Suprapubic skin (tissue), 4 donors: ENCODE measurements at regions not wholly inside any gene's neighbourhood (a gene's known extent, or its start where the extent isn't known, plus 50 kb on each side); places are given as distances from the start of the nearest gene placed in this dataset.

Source experiments
- DNase-seq, 2 donors: peaks; one replicate each; pipeline ENCODE4 v3.0.0-alpha.2; 2019; ENCODE audit warnings: low spot score in 2 of 2
- H3K27ac ChIP-seq: fragments of 200-600 bp; sonication (generic); one replicate; pipeline ENCODE4 v1.5.1; 2019
- H3K27me3 ChIP-seq: fragments of 200-600 bp; sonication (generic); one replicate; pipeline ENCODE4 v1.5.1; 2019
- H3K36me3 ChIP-seq: fragments of 200-600 bp; sonication (generic); one replicate; pipeline ENCODE4 v1.5.1; 2019
- H3K4me1 ChIP-seq: fragments of 200-600 bp; sonication (generic); one replicate; pipeline ENCODE4 v1.5.1; 2019
- H3K4me3 ChIP-seq: fragments of 200-600 bp; sonication (generic); one replicate; pipeline ENCODE4 v1.5.1; 2019; ENCODE audit warnings: mild to moderate bottlenecking
- H3K9me3 ChIP-seq: fragments of 200-600 bp; sonication (generic); one replicate; pipeline ENCODE4 v1.5.1; 2019
- EP300 ChIP-seq: sonication (generic); formaldehyde crosslinking; IDR thresholded peaks from one replicate; pipeline ENCODE4 v1.6.1; 2017; ENCODE audit warnings: antibody characterized with exemption
- POLR2A ChIP-seq, 2 donors: fragments of 450-650 bp; IDR thresholded peaks; one replicate each; pipeline ENCODE4 v1.6.1; 2017; ENCODE audit warnings: antibody characterized with exemption in 2 of 2, mild to moderate bottlenecking in 2 of 2, moderate library complexity in 2 of 2
- POLR2AphosphoS5 ChIP-seq, 3 donors: sonication (generic); formaldehyde crosslinking; IDR thresholded peaks; one replicate each; pipeline ENCODE4 v1.6.1; 2017; ENCODE audit warnings: antibody characterized with exemption in 3 of 3
- WGBS: methylation state at CpG from one replicate; pipeline ENCODE4 v1.1.5; 2018; 5-methylcytosine and 5-hydroxymethylcytosine counted together
- TF ChIP-seq, protein P1 (sequence below), 2 donors: fragments of 200-600 bp in 1 of 2; fragments of 450-650 bp in 1 of 2; sonication (generic) in 1 of 2; IDR thresholded peaks; one replicate each; pipeline ENCODE4 v1.5.1; 2016 to 2019; ENCODE audit warnings: antibody characterized with exemption in 2 of 2, mild to moderate bottlenecking in 1 of 2, moderate library complexity in 1 of 2

- TF ChIP-seq POLR2A (IDR thresholded peaks at IDR 0.05) (no peak), EP300 (no peak), POLR2AphosphoS5 (IDR thresholded peaks at IDR 0.05) (no peak)
- TF ChIP-seq, protein P1, sequence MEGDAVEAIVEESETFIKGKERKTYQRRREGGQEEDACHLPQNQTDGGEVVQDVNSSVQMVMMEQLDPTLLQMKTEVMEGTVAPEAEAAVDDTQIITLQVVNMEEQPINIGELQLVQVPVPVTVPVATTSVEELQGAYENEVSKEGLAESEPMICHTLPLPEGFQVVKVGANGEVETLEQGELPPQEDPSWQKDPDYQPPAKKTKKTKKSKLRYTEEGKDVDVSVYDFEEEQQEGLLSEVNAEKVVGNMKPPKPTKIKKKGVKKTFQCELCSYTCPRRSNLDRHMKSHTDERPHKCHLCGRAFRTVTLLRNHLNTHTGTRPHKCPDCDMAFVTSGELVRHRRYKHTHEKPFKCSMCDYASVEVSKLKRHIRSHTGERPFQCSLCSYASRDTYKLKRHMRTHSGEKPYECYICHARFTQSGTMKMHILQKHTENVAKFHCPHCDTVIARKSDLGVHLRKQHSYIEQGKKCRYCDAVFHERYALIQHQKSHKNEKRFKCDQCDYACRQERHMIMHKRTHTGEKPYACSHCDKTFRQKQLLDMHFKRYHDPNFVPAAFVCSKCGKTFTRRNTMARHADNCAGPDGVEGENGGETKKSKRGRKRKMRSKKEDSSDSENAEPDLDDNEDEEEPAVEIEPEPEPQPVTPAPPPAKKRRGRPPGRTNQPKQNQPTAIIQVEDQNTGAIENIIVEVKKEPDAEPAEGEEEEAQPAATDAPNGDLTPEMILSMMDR (IDR thresholded peaks at IDR 0.05), result no peak
- H3K27ac ChIP-seq, result no peak overlapping the region
- no peaks in the 10 kb centered on the region for H3K9me3 ChIP-seq
- H3K4me3 ChIP-seq, result no peak overlapping the region
- WGBS, result 86% methylated on average over 3 of the region's 3 CpGs
- no peak for DNase-seq
- H3K36me3 ChIP-seq, result no peaks in the 10 kb centered on the region
- H3K4me1 ChIP-seq, result peaks cover 12% of the 10 kb centered on the region
- no peaks in the 10 kb centered on the region for H3K27me3 ChIP-seq
Measured at GRCh38 chr2:48043746-48044145, 137.4 kb upstream of the FBXO11 start.

GRCh38 chr2:48045613-48046012 is 139.3 kb upstream of the FBXO11 start:
- no peak for DNase-seq
- no peaks in the 10 kb centered on the region for H3K27me3 ChIP-seq
- H3K4me1 ChIP-seq, result peaks cover 17% of the 10 kb centered on the region
- no peak overlapping the region for H3K27ac ChIP-seq
- TF ChIP-seq POLR2AphosphoS5 (IDR thresholded peaks at IDR 0.05) (no peak), POLR2A (IDR thresholded peaks at IDR 0.05) (no peak), EP300 (no peak)
- TF ChIP-seq, protein P1 (IDR thresholded peaks at IDR 0.05), result no peak
- WGBS, result 92% methylated on average over 1 of the region's 1 CpG
- H3K4me3 ChIP-seq, result no peak overlapping the region
- no peaks in the 10 kb centered on the region for H3K9me3 ChIP-seq
- H3K36me3 ChIP-seq, result no peaks in the 10 kb centered on the region

- 79% methylated on average over 3 of the region's 3 CpGs for WGBS
- Histone ChIP-seq H3K4me3 (no peak overlapping the region), H3K9me3 (no peaks in the 10 kb centered on the region), H3K27ac (no peak overlapping the region), H3K4me1 (peaks cover 17% of the 10 kb centered on the region), H3K36me3 (no peaks in the 10 kb centered on the region), H3K27me3 (no peaks in the 10 kb centered on the region)
- TF ChIP-seq EP300 (no peak), POLR2AphosphoS5 (IDR thresholded peaks at IDR 0.05) (no peak), POLR2A (IDR thresholded peaks at IDR 0.05) (no peak)
- TF ChIP-seq, protein P1 (IDR thresholded peaks at IDR 0.05), result no peak
- DNase-seq, result no peak
Measured at GRCh38 chr2:48048476-48049171, 142.3 kb upstream of the FBXO11 start.

DNA sequence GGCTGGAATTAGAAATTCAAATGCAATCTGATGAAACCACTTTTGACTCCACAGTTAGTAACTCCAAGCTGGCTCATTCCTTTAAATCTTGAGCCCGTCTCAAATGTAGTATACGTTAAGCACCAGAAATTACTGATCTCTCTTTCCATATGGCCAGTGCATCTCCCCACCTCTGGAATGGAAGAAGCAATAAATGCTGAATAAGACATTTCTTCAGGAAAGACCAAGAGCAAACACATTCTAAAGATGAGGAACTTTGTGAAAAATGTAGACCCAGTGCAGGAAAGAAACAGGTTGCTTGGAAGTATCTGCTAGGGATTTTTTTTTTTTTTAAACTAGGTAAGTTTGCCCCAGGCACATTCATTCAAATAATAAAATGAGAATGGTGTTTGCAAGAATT is 143.1 kb upstream of the FBXO11 start:
- peaks cover 17% of the 10 kb centered on the region for H3K4me1 ChIP-seq
- H3K27me3 ChIP-seq, result no peaks in the 10 kb centered on the region
- H3K9me3 ChIP-seq, result no peaks in the 10 kb centered on the region
- H3K36me3 ChIP-seq, result no peaks in the 10 kb centered on the region
- no peak overlapping the region for H3K27ac ChIP-seq
- WGBS, result 88% methylated on average over 2 of the region's 2 CpGs
- DNase-seq, result no peak
- no peak overlapping the region for H3K4me3 ChIP-seq
- TF ChIP-seq EP300 (no peak), POLR2A (IDR thresholded peaks at IDR 0.05) (no peak), POLR2AphosphoS5 (IDR thresholded peaks at IDR 0.05) (no peak)
- TF ChIP-seq, protein P1 (IDR thresholded peaks at IDR 0.05), result no peak

GRCh38 chr2:48050711-48051110 is 144.4 kb upstream of the FBXO11 start:
- TF ChIP-seq EP300, result no peak
- TF ChIP-seq POLR2AphosphoS5 (IDR thresholded peaks at IDR 0.05), result no peak
- no peak for TF ChIP-seq POLR2A (IDR thresholded peaks at IDR 0.05)
- TF ChIP-seq, protein P1 (IDR thresholded peaks at IDR 0.05), result no peak
- WGBS, result 67% methylated on average over 5 of the region's 5 CpGs

More at GRCh38 chr2:48050711-48051110, 144.4 kb upstream of the FBXO11 start:
- Histone ChIP-seq H3K4me1 (peaks cover 17% of the 10 kb centered on the region), H3K27me3 (no peaks in the 10 kb centered on the region), H3K4me3 (no peak overlapping the region), H3K27ac (no peak overlapping the region), H3K36me3 (no peaks in the 10 kb centered on the region), H3K9me3 (no peaks in the 10 kb centered on the region)
- DNase-seq, result no peak
